Astrocyte of the spinal cord (primary cell): ENCODE measurements at regions not wholly inside any gene's neighbourhood (a gene's known extent, or its start where the extent isn't known, plus 50 kb on each side); places are given as distances from the start of the nearest gene placed in this dataset.

ENCODE experiments used
- DNase-seq: peaks from one replicate; pipeline ENCODE4 v3.0.0; 2011; ENCODE audit warnings: low read depth, low spot score
- H3K4me3 ChIP-seq: 2 replicates; pipeline ENCODE4 v1.5.1; 2011; ENCODE audit warnings: low read depth, mild to moderate bottlenecking, low read length, moderate library complexity
- in situ Hi-C: cut with HindIII; loops from 2 replicates; pipeline ENCODE4 v1.10.0; 2017; ENCODE audit warnings: low sequenced_read_pairs
- TF ChIP-seq, protein P1 (sequence below): IDR thresholded peaks from 2 replicates; pipeline ENCODE4 v1.5.1; 2012; ENCODE audit warnings: low read depth, mild to moderate bottlenecking, low read length, inconsistent platforms

GRCh38 chr17:77388384-77389306, 247.9 kb downstream of the SEC14L1 start:
- in situ Hi-C loops = no loop called here
- no peak for DNase-seq
- no peak overlapping the region for H3K4me3 ChIP-seq
- TF ChIP-seq, protein P1, sequence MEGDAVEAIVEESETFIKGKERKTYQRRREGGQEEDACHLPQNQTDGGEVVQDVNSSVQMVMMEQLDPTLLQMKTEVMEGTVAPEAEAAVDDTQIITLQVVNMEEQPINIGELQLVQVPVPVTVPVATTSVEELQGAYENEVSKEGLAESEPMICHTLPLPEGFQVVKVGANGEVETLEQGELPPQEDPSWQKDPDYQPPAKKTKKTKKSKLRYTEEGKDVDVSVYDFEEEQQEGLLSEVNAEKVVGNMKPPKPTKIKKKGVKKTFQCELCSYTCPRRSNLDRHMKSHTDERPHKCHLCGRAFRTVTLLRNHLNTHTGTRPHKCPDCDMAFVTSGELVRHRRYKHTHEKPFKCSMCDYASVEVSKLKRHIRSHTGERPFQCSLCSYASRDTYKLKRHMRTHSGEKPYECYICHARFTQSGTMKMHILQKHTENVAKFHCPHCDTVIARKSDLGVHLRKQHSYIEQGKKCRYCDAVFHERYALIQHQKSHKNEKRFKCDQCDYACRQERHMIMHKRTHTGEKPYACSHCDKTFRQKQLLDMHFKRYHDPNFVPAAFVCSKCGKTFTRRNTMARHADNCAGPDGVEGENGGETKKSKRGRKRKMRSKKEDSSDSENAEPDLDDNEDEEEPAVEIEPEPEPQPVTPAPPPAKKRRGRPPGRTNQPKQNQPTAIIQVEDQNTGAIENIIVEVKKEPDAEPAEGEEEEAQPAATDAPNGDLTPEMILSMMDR = no peak

DNA sequence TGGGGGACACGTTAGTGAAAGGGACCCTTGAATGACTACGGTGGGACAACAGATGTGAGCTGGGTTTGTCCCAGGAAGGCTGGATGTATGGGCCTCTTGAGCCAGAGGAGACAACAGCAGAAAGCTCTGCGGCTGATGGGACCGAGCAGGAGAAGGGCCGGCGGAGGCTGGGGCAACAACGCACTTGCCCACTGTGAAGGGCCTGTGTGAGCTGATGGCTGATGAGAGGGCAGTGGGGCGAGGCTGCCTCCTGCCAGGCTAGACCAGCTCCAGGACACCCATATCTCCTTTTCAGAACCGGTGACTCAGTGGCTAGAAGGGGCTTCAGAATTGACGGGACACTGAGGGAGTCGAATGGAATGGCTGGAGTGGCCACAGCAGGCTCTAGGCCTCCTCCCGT, 250.1 kb downstream of the SEC14L1 start:
- H3K4me3 ChIP-seq = no peak overlapping the region
- DNase-seq = no peak
- in situ Hi-C loops = no loop called here
- TF ChIP-seq, protein P1 = no peak

GRCh38 chr17:77391668-77392375, 251.1 kb downstream of the SEC14L1 start:
- in situ Hi-C loops = no loop called here
- TF ChIP-seq, protein P1 = no peak
- no peak overlapping the region for H3K4me3 ChIP-seq
- DNase-seq = peak; percentile 97

GRCh38 chr17:77392376-77393273, 251.9 kb downstream of the SEC14L1 start:
- in situ Hi-C loops = no loop called here
- TF ChIP-seq, protein P1 = no peak
- H3K4me3 ChIP-seq = no peak overlapping the region
- no peak for DNase-seq

- in situ Hi-C loops = no loop called here
- TF ChIP-seq, protein P1 = no peak
- no peak for DNase-seq
- H3K4me3 ChIP-seq = no peak overlapping the region
Observed at GRCh38 chr17:77393274-77393600, 252.5 kb downstream of the SEC14L1 start.

- TF ChIP-seq, protein P1 = no peak
- no peak for DNase-seq
- no peak overlapping the region for H3K4me3 ChIP-seq
- in situ Hi-C loops = no loop called here
Observed at GRCh38 chr17:77393867-77394539, 253.2 kb downstream of the SEC14L1 start.
